ENCODE measurements at regions not wholly inside any gene's neighbourhood (a gene's known extent, or its start where the extent isn't known, plus 50 kb on each side); places are given as distances from the start of the nearest gene placed in this dataset.

GRCh38 chr11:116332391-116332790 is 440.4 kb downstream of the BUD13 start:
- TF ChIP-seq CTCF (IDR thresholded peaks at IDR 0.05; ENCODE audit: low read length) (no peak), EZH2 (IDR thresholded peaks at IDR 0.05; ENCODE audit: borderline replicate concordance, low read length) (no peak)

Measured in OCI-LY1 (cell line).